Gastroesophageal sphincter (tissue), 4 donors: ENCODE measurements at regions not wholly inside any gene's neighbourhood (a gene's known extent, or its start where the extent isn't known, plus 50 kb on each side); places are given as distances from the start of the nearest gene placed in this dataset.

Experiments
- ATAC-seq: fragments of 150-250 bp; one replicate; pipeline ENCODE4 v1.9.1; 2016; ENCODE audit warnings: mild to moderate bottlenecking, moderate library complexity
- H3K27ac ChIP-seq, 4 donors: fragments of 200-600 bp; sonication (generic) in 3 of 4; 1 replicate in 3 of 4; 2 replicates in 1 of 4; pipeline ENCODE4 v1.5.1; 2016 to 2019
- H3K27me3 ChIP-seq: fragments of 200-600 bp; sonication (generic); one replicate; pipeline ENCODE4 v1.5.1; 2019
- H3K36me3 ChIP-seq, 2 donors: fragments of 200-600 bp; sonication (generic); one replicate each; pipeline ENCODE4 v1.5.1; 2019; ENCODE audit warnings: control low read depth in 1 of 2
- H3K4me1 ChIP-seq, 3 donors: fragments of 200-600 bp; sonication (generic); 1 replicate in 2 of 3; 2 replicates in 1 of 3; pipeline ENCODE4 v1.5.1; 2016 to 2019; ENCODE audit warnings: control low read depth in 2 of 3
- H3K4me3 ChIP-seq, 2 donors: fragments of 200-600 bp; sonication (generic); one replicate each; pipeline ENCODE4 v1.5.1; 2019; ENCODE audit warnings: mild to moderate bottlenecking in 1 of 2, moderate library complexity in 1 of 2
- H3K9me3 ChIP-seq, 3 donors: fragments of 200-600 bp; sonication (generic); one replicate each; pipeline ENCODE4 v1.5.1; 2017 to 2019; ENCODE audit warnings: control low read depth in 2 of 3
- EP300 ChIP-seq: sonication (generic); formaldehyde crosslinking; IDR thresholded peaks from one replicate; pipeline ENCODE4 v1.6.1; 2017; ENCODE audit warnings: antibody characterized with exemption, mild to moderate bottlenecking
- POLR2A ChIP-seq, 2 donors: fragments of 450-650 bp; IDR thresholded peaks; one replicate each; pipeline ENCODE4 v1.6.1; 2017; ENCODE audit warnings: antibody characterized with exemption in 2 of 2, mild to moderate bottlenecking in 2 of 2, moderate library complexity in 1 of 2
- POLR2AphosphoS5 ChIP-seq: sonication (generic); formaldehyde crosslinking; IDR thresholded peaks from one replicate; pipeline ENCODE4 v1.6.1; 2017; ENCODE audit warnings: antibody characterized with exemption
- WGBS, 2 donors: methylation state at CpG; one replicate each; pipeline ENCODE4 v1.1.5; 2018; ENCODE audit warnings: low coverage in 1 of 2; 5-methylcytosine and 5-hydroxymethylcytosine counted together
- TF ChIP-seq, protein P1 (sequence below), 4 experiments: fragments of 200-600 bp in 2 of 4; fragments of 450-650 bp in 2 of 4; sonication (generic) in 1 of 4; IDR thresholded peaks; one replicate each; pipeline ENCODE4 v1.5.1; 2017 to 2019; ENCODE audit warnings: antibody characterized with exemption in 4 of 4, mild to moderate bottlenecking in 2 of 4, moderate library complexity in 2 of 4

DNA sequence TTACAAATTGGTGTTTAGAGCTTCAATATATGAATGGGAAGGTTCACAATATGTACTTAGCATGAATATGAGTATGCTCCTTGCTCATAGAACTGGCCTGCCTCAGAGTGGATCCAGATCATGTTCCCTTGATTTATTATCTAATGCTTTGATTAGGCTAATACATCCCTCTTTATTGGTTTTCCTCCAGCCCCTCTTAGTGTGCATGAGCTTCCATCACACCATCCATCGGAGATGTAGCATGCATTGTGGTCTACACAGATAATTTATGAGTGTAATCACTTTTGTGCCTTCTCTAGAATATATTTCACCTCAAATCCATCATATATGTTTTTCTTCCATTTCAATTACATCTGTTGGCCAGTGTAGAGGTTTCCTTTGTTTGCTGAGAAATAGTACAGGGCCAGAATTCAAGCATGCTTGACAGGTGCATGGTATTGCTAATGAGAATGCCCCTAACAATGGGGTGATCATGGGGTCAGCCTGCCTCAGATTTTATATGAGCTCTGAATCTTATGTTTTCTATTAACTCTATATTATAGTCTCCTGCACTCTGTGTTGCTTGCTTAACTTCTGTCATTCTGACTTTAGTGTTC is 786.4 kb upstream of the ARPP21 start:
- no peak for TF ChIP-seq POLR2A (IDR thresholded peaks at IDR 0.05)
- Histone ChIP-seq H3K9me3 (no peaks in the 10 kb centered on the region), H3K27me3 (no peaks in the 10 kb centered on the region), H3K4me1 (no peaks in the 10 kb centered on the region), H3K36me3 (no peaks in the 10 kb centered on the region), H3K27ac (no peak overlapping the region), H3K4me3 (no peak overlapping the region)
- WGBS, 2 donors, result 69 to 100% methylated on average over 1 of the region's 1 CpG
- no peak for ATAC-seq

DNA sequence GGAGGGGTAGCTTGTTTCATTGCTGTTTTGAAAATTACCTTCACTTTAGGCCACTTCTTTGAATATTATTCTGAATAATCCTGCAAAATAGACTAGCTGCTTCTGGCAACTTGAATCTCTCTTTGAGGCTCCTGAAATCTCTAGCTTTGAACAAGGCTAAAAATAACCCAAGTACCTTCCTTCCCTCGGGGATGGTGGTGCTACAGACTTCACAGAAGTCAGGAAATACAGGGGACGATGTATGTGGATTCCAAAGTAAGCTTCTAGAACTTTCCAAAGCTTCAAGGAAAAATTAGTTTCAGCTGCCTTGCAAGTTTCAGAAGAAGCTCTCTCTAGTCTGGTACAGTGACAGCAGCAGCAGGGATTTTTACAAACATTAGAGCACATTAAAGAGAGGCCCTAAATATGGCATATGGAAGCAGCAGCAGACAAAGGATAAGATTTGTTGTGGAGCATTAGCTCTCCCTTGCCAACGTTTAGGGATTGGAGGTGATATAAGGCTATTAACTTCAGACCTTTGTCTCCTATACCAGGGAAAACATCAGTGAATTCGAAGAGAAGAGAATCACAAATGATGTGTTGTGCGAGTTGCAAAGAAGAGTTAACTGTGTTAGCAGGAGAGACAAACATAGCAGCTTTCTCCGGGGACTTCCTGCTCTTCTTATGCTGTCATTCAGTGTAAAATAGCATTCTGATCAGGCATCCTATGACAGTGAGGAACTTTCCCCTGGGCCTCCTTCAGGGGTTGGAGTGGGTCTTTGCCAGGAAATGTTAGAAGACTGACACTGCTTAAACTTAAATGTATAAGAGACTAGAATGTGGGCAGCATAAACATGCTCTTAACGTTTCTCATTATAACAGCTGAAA is 783.0 kb upstream of the ARPP21 start:
- 14 to 28% methylated on average over 6 to 7 of the region's 7 CpGs for WGBS, 2 donors
- H3K27me3 ChIP-seq, result no peaks in the 10 kb centered on the region
- no peaks in the 10 kb centered on the region for H3K9me3 ChIP-seq
- no peaks in the 10 kb centered on the region for H3K36me3 ChIP-seq
- ATAC-seq, result no peak
- no peak overlapping the region for H3K27ac ChIP-seq
- TF ChIP-seq EP300, result no peak
- H3K4me1 ChIP-seq, result no peaks in the 10 kb centered on the region
- H3K4me3 ChIP-seq, result no peak overlapping the region

DNA sequence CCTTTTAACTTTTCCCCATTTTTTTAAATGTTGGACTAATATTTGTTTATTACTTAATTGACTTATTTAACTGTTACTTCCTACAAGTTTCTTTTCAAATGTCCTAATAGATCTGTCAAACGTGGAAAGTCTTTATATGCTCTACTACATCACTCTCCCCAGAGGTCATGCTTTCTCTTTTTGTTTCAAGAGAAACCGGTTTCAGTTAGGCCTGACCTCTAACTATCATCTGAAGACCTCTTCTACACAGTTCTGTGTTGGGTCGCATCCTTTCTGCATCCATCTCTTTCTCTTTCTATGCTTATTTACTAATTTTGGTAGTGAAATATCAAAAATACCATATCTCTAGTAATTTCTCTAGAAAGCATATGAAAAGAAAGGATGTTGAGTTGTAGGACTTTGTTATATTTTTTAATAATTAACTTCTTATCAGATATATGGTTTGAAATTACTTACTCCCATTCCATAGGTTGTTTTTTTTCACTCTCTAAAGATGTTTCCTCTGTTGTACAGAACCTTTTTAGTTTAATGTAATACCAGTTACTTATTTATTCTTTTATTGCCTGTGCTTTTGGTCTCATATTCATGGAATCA is 781.2 kb upstream of the ARPP21 start:
- 75 to 82% methylated on average over 3 of the region's 3 CpGs for WGBS, 2 donors
- no peaks in the 10 kb centered on the region for H3K27me3 ChIP-seq
- H3K4me3 ChIP-seq, result no peak overlapping the region
- no peak for ATAC-seq
- no peaks in the 10 kb centered on the region for H3K36me3 ChIP-seq
- H3K27ac ChIP-seq, result no peak overlapping the region
- no peaks in the 10 kb centered on the region for H3K4me1 ChIP-seq
- no peaks in the 10 kb centered on the region for H3K9me3 ChIP-seq
- TF ChIP-seq POLR2AphosphoS5 (no peak), POLR2A (IDR thresholded peaks at IDR 0.05) (no peak), EP300 (no peak)
- TF ChIP-seq, protein P1, sequence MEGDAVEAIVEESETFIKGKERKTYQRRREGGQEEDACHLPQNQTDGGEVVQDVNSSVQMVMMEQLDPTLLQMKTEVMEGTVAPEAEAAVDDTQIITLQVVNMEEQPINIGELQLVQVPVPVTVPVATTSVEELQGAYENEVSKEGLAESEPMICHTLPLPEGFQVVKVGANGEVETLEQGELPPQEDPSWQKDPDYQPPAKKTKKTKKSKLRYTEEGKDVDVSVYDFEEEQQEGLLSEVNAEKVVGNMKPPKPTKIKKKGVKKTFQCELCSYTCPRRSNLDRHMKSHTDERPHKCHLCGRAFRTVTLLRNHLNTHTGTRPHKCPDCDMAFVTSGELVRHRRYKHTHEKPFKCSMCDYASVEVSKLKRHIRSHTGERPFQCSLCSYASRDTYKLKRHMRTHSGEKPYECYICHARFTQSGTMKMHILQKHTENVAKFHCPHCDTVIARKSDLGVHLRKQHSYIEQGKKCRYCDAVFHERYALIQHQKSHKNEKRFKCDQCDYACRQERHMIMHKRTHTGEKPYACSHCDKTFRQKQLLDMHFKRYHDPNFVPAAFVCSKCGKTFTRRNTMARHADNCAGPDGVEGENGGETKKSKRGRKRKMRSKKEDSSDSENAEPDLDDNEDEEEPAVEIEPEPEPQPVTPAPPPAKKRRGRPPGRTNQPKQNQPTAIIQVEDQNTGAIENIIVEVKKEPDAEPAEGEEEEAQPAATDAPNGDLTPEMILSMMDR (IDR thresholded peaks at IDR 0.05), result no peak

DNA sequence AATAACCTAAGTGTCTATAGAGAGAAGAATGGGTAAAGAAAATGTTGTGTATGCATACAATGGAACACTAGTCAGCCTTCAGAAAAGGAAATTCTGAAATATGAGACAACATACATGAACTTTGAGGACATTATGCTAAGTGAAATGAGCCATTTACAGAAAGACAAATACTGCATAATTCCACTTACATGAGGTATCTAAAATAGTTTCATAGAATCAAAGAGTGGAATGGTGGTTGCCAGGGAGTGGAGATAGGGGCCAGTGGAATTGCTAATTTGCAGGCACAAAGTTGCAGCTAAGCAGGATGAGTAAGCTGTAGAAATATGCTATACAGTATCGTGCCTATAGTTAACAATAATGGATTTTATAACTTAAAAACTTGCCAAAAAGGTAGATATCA is 779.6 kb upstream of the ARPP21 start:
- TF ChIP-seq, protein P1 (IDR thresholded peaks at IDR 0.05), result no peak
- no peak for TF ChIP-seq POLR2A (IDR thresholded peaks at IDR 0.05)
- no peak for TF ChIP-seq EP300
- no peak for TF ChIP-seq POLR2AphosphoS5
- no peaks in the 10 kb centered on the region for H3K9me3 ChIP-seq
- H3K4me1 ChIP-seq, result no peaks in the 10 kb centered on the region
- 42 to 83% methylated on average over 1 of the region's 1 CpG for WGBS, 2 donors
- H3K4me3 ChIP-seq, result no peak overlapping the region
- no peaks in the 10 kb centered on the region for H3K27me3 ChIP-seq
- H3K27ac ChIP-seq, result no peak overlapping the region
- no peaks in the 10 kb centered on the region for H3K36me3 ChIP-seq
- no peak for ATAC-seq

DNA sequence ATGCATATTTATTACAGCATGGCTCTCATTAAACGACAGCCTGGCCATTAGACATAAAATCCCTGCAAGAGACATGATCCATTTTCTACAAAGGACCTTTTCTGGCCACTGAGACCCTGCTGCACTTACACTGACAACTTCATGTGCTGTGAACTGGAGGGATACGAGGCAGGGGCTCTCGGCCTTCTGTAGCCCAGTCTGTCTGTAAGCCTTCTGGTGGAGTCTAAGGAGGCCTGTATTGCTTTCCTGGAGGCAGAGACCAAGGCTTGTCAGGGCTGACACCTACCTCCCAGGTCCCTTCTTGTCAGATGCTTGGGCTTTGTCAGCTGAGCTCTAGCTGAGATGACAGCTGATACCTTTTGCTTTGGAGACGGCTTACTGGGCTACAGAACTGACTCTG is 776.9 kb upstream of the ARPP21 start:
- Histone ChIP-seq H3K9me3 (no peaks in the 10 kb centered on the region), H3K27me3 (no peaks in the 10 kb centered on the region), H3K27ac (no peak overlapping the region), H3K4me3 (no peak overlapping the region), H3K4me1 (no peaks in the 10 kb centered on the region), H3K36me3 (no peaks in the 10 kb centered on the region)
- no peak for ATAC-seq
- 66 to 79% methylated on average over 2 to 4 of the region's 4 CpGs for WGBS, 2 donors
- TF ChIP-seq EP300 (no peak), POLR2AphosphoS5 (no peak), POLR2A (IDR thresholded peaks at IDR 0.05) (no peak)
- TF ChIP-seq, protein P1 (IDR thresholded peaks at IDR 0.05), result no peak
